ENCODE measurements at regions not wholly inside any gene's neighbourhood (a gene's known extent, or its start where the extent isn't known, plus 50 kb on each side); places are given as distances from the start of the nearest gene placed in this dataset.

GRCh38 chr18:30855762-30856161 is 186.8 kb downstream of the DSC3 start:
- TF ChIP-seq CTCF (IDR thresholded peaks at IDR 0.05) (no peak), ZFX (IDR thresholded peaks at IDR 0.05; ENCODE audit: borderline replicate concordance) (no peak)
